Epidermal melanocyte (primary cell): ENCODE measurements at regions not wholly inside any gene's neighbourhood (a gene's known extent, or its start where the extent isn't known, plus 50 kb on each side); places are given as distances from the start of the nearest gene placed in this dataset.
A peak's percentile ranks its signal among the peaks of the same experiment; 100 is the strongest.
"Not testable (repeated sequence)": the region's sequence is repeated elsewhere in the genome, so short reads cannot be mapped to it uniquely, and the experiment has no call there.

ENCODE experiments used
- DNase-seq: peaks from one replicate; pipeline ENCODE4 v3.0.0; 2011; ENCODE audit warnings: low spot score; ENCODE audit not compliant: insufficient read length

DNA sequence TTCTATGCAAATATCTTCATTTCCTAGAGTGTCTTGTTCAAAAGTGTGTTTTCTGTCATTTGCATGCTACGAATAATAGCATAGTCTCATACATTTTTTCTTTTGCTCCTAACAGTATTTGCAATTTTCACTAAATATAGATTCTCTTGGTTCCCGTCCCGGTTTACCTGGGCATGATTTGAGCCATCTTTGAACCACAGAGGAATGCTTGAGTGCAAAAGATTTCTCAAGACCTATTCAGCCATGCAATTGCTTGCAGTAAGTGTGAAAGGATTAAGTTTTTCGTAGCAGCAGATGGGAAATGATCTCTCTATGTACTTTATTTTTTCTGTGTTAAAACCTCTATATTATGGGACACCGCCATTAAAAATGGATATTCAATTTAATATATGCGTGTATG is 733.0 kb downstream of the ZPLD1 start:
- no peak for DNase-seq

GRCh38 chr3:103169289-103169688 is 734.5 kb downstream of the ZPLD1 start:
- no peak for DNase-seq

DNA sequence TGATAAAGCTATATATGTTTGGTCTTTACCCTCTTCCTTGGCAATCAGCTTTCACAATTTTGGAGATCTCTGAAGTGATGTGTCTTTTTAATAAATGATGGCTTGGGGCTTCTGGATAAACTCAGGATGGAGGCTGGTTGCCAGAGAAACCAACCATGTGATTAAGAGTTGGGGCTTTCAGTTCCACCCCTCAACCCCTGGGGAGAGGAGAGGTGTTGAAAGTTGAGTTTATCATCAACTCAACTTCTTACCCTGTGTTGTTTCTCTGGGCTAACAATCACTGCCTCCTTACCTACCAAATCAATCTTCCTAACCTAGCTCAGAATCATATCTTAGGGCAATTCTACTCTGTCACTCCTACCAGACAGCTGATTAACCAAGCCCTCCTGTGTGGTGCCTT is 735.8 kb downstream of the ZPLD1 start:
- no peak for DNase-seq

- no peak for DNase-seq
Measured at GRCh38 chr3:103173940-103174339, 739.1 kb downstream of the ZPLD1 start.

DNA sequence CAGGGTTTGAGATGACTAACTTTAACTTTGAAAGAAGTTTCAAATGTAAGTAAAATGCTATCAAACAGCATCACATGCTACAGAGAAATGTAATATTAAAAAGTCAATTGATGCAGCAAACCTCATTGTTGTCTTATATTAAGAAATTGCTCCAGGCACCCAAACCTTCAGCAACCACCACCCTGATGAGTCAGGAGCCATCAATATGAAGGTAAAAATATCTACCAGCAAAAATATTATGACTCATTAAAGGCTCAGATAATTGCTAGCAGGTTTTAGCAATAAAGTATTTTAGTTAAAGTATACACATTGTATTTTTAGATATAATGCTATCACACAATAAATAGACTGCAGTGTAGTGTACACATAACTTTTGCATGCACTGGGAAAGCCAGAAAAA is 746.3 kb downstream of the ZPLD1 start:
- no peak for DNase-seq

DNA sequence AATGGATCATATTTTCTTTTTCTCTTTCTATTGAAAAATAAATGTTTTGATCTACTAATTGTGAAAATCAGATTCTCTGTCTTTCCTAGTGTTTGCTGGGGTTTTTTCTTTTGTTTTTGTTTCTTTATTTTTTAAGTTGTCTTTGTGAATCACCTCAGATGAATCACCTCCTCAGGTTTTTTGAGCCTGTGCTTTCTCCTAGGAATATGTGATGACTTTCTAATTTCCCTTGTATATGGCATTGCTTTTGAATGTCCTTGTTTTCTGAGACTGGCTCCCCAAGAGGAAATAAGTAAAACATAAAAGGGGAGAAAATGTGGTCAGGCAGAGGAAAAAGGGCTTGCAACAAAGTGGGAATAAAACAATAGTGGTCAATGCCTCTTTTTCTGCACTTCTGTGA is 750.0 kb downstream of the ZPLD1 start:
- DNase-seq: no peak

DNA sequence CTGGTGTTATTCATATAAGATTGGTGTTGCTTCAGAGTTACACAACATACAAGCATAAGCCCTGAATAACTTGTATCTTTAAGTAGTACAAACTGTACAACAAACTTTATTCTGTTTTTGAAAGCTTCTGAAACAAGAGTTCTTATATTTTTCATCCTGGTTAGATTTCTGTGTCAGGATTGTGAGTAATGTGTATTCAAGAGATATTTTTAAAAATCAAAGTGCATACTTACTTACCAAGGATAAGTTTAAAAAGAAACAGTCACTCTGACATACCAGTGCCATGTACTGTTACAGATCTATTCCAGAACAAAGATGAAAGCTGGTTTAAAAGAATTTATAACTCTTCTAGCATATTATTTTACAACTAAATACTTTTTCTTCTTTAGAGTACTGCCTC is 755.1 kb downstream of the ZPLD1 start:
- DNase-seq: no peak

DNA sequence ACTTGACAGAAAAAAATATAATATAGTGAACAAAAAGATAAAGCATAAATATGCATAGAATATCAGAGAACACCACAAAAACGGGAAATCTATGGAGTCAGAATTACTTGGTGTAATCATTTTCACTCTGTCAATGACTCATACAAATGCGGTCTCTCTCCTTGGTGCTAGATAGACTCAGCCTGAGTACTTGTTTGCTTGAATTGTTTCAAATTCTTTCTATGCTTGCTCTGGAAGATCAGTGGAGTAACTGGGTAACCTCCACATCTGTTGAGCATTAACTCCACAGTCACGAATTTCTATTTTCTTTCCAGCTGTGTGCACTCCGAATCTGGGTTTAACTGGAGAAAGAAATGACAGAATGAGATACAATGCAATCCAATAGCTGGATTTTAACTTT is 760.4 kb downstream of the ZPLD1 start:
- peak; percentile 20 for DNase-seq

- DNase-seq: no peak
Measured at GRCh38 chr3:103203441-103203840, 768.6 kb downstream of the ZPLD1 start.

DNA sequence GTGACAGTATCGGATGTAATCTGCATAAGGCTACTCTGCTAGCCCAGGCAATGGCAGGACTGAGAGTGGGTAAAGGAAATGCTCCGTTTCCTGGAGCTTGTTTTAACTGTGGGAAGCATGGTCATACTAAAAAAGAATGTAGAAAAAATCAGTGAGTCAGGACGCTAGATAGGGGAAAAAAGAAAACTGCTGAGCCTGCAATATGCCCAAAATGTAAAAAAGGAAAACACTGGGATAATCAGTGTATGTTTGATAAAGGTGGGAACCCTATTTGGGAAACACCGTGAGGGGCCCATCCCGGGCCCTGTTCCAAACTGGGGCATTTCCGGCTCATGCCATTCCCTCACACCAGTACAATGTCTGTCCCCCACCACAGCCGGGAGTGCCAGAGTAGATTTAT is 775.8 kb downstream of the ZPLD1 start:
- DNase-seq: no peak

GRCh38 chr3:103218146-103218545 is 783.3 kb downstream of the ZPLD1 start:
- no peak for DNase-seq

DNA sequence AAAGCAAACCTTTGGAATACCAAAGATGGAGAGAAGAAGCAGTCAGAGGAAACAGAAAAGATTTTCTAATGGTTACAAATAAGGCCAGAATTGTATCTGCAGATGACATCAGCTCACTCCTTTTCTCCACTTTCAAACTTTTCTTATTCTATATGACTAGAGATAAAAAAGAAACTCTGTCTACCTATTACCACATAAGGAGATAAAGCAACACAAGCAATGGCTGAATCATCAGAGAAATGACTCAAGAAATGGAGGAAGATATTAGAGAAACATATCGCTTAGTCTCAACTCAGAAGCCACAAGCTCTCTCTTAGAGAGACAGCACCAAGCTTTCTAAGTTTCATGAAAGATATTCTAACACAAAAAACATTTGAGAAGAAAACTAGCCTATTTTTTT is 784.0 kb downstream of the ZPLD1 start:
- no peak for DNase-seq

DNA sequence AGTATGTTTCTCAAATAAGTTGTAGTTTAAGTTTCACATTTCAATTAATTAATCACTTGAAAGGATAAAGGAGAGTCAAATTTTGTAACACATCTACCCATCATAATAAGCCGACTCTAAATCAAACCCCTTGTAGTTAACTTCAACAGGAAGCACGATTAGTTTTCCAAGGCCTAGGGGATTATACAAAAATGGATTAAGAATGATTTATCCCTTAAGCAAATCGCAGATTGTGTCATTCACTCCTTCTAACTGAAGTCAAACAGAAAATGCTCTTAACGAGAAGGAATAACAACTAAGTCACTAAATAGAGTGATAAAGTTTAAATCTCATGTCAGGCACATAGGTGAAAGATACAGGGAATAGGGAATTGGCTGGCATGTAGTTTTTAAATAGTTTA is 792.8 kb downstream of the ZPLD1 start:
- DNase-seq: no peak

- no peak for DNase-seq
Measured at GRCh38 chr3:103247459-103247858, 812.6 kb downstream of the ZPLD1 start.

- not testable (repeated sequence) for DNase-seq
Measured at GRCh38 chr3:103254827-103255226, 820.0 kb downstream of the ZPLD1 start.

GRCh38 chr3:103269287-103269686 is 834.5 kb downstream of the ZPLD1 start:
- no peak for DNase-seq

GRCh38 chr3:103271575-103271974 is 836.8 kb downstream of the ZPLD1 start:
- DNase-seq: no peak

- DNase-seq: no peak
Measured at GRCh38 chr3:103295974-103296570, 861.3 kb downstream of the ZPLD1 start.

- DNase-seq: not testable (repeated sequence)
Measured at GRCh38 chr3:103297502-103297901, 862.7 kb downstream of the ZPLD1 start.

GRCh38 chr3:103306104-103306503 is 871.3 kb downstream of the ZPLD1 start:
- DNase-seq: no peak

- DNase-seq: no peak
Measured at GRCh38 chr3:103308921-103309320, 874.1 kb downstream of the ZPLD1 start.

DNA sequence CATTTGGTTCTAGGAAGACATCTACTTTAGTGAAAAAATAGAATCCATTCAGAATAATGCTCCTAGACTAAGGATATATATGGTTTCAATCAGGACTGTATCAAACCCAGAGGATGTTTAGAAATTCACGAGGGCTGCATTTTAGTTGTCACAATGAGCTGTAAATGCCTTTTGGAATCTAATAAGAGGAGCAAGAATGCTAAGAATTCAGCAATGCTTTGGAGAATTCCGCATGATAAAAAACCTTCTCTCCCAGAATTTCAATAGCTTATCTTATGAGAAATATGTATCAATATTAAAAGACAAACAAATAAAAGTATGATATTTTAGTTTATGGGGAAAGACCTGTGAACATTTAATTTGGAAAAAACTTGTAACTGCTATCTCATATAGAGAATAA is 885.1 kb downstream of the ZPLD1 start:
- DNase-seq: no peak

DNA sequence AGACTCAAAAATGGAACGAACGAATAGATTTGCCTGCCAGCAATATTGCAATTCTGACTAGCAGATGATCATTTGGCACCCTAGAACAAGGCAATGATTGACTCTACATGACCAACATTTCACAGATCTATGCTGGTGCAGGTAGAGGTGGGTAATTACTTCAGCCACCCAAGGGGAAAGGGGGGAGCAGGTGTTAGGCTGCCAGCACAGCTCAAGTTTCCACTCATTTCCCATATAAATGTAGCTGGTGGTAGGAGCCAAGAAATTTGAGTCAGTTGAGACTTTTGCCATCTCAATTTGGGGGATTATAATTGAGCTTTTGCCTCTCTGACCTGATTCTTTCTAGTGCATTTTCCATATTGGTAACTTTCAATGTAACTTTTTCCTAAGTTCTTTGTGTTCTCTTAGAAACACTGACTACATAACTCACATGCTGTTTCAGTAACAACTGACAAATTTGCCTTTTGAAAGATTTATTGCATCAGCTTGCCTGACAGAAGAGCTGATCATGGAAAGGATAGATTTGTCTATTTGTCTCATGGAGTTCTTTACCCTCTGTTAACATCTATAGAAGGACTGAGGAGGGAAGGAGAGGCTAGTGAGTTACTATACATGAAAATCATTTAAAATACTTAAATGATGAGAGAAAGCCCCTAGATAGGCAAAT is 902.5 kb downstream of the ZPLD1 start:
- DNase-seq: no peak
